Stimulated activated naive B cell treated with anti-CD40 and anti-IgM and Interleukin-4, amounts not matched to agents 10 μg/mL and 1 μg/mL and 100 μg/mL, for 72 hours (primary cell): ENCODE measurements at regions not wholly inside any gene's neighbourhood (a gene's known extent, or its start where the extent isn't known, plus 50 kb on each side); places are given as distances from the start of the nearest gene placed in this dataset.
"Not testable (repeated sequence)": the region's sequence is repeated elsewhere in the genome, so short reads cannot be mapped to it uniquely, and the experiment has no call there.

Experiments
- ATAC-seq, 2 donors: fragments of 150-1000 bp; cut with Tn5 transposase; replicated peaks; 2 replicates each; pipeline ENCODE4 v1.10.0; 2021; ENCODE audit warnings: moderate library complexity in 1 of 2
- DNase-seq: peaks from one replicate; pipeline ENCODE4 v3.0.0; 2021
- H3K27ac Mint-ChIP-seq: one replicate; pipeline ENCODE4 v1.8.0; 2022; ENCODE audit warnings: mild to moderate bottlenecking, mixed read lengths
- H3K27me3 Mint-ChIP-seq, 2 donors: one replicate each; pipeline ENCODE4 v1.8.0; 2022; ENCODE audit warnings: mixed read lengths in 2 of 2
- H3K36me3 Mint-ChIP-seq, 2 donors: one replicate each; pipeline ENCODE4 v1.8.0; 2022; ENCODE audit warnings: mixed read lengths in 2 of 2, mild to moderate bottlenecking in 1 of 2
- H3K4me1 Mint-ChIP-seq, 2 donors: one replicate each; pipeline ENCODE4 v1.8.0; 2022; ENCODE audit warnings: mixed read lengths in 2 of 2, mild to moderate bottlenecking in 1 of 2
- H3K4me3 Mint-ChIP-seq, 2 donors: one replicate each; pipeline ENCODE4 v1.8.0; 2022; ENCODE audit warnings: mild to moderate bottlenecking in 2 of 2, mixed read lengths in 2 of 2, moderate library complexity in 1 of 2
- H3K9me3 Mint-ChIP-seq, 2 donors: one replicate each; pipeline ENCODE4 v1.8.0; 2022; ENCODE audit warnings: mixed read lengths in 2 of 2, mild to moderate bottlenecking in 1 of 2

GRCh38 chr5:60507687-60508086 is 192.3 kb downstream of the DEPDC1B start:
- H3K4me3 Mint-ChIP-seq, result no peak overlapping the region
- DNase-seq, result no peak

GRCh38 chr5:60505373-60506171 is 194.4 kb downstream of the DEPDC1B start:
- H3K27ac Mint-ChIP-seq, result no peak overlapping the region
- no peaks in the 10 kb centered on the region for H3K36me3 Mint-ChIP-seq
- H3K27me3 Mint-ChIP-seq, result no peaks in the 10 kb centered on the region
- peaks cover 18 to 45% of the 10 kb centered on the region in 2 donors for H3K4me1 Mint-ChIP-seq
- ATAC-seq (no peak), DNase-seq (no peak)
- H3K9me3 Mint-ChIP-seq, result no peaks in the 10 kb centered on the region
- no peak overlapping the region for H3K4me3 Mint-ChIP-seq

More at GRCh38 chr5:60507687-60508086, 192.3 kb downstream of the DEPDC1B start:
- Mint-ChIP-seq H3K27me3 (no peaks in the 10 kb centered on the region), H3K27ac (no peak overlapping the region), H3K9me3 (no peaks in the 10 kb centered on the region), H3K36me3 (no peaks in the 10 kb centered on the region), H3K4me1 (peaks cover 21 to 50% of the 10 kb centered on the region in 2 donors)
- ATAC-seq, result no peak

GRCh38 chr5:60504342-60504741 is 195.6 kb downstream of the DEPDC1B start:
- Mint-ChIP-seq H3K4me1 (peaks cover 7 to 33% of the 10 kb centered on the region in 2 donors), H3K4me3 (no peak overlapping the region), H3K27me3 (no peaks in the 10 kb centered on the region), H3K27ac (no peak overlapping the region), H3K9me3 (no peaks in the 10 kb centered on the region), H3K36me3 (no peaks in the 10 kb centered on the region)
- DNase-seq (no peak), ATAC-seq (no peak)

GRCh38 chr5:60503771-60504170 is 196.2 kb downstream of the DEPDC1B start:
- peaks cover 7 to 34% of the 10 kb centered on the region in 2 donors for H3K4me1 Mint-ChIP-seq
- peak; percentile 65 to 83 for ATAC-seq
- DNase-seq, result no peak
- H3K4me3 Mint-ChIP-seq, result no peak overlapping the region
- no peaks in the 10 kb centered on the region for H3K9me3 Mint-ChIP-seq
- H3K27ac Mint-ChIP-seq, result no peak overlapping the region
- no peaks in the 10 kb centered on the region for H3K27me3 Mint-ChIP-seq
- H3K36me3 Mint-ChIP-seq, result no peaks in the 10 kb centered on the region

- ATAC-seq, result peak in 1 of 2 donors; percentile 26
- no peak overlapping the region for H3K27ac Mint-ChIP-seq
- H3K4me1 Mint-ChIP-seq, result peaks cover 27 to 48% of the 10 kb centered on the region in 2 donors
- no peaks in the 10 kb centered on the region for H3K27me3 Mint-ChIP-seq
- no peak overlapping the region for H3K4me3 Mint-ChIP-seq
- no peaks in the 10 kb centered on the region for H3K36me3 Mint-ChIP-seq
- no peak for DNase-seq
- no peaks in the 10 kb centered on the region for H3K9me3 Mint-ChIP-seq
Measured at GRCh38 chr5:60497706-60498500, 202.1 kb downstream of the DEPDC1B start.

GRCh38 chr5:60495644-60496520 is 204.1 kb downstream of the DEPDC1B start:
- Mint-ChIP-seq H3K27me3 (no peaks in the 10 kb centered on the region), H3K27ac (no peak overlapping the region)
- ATAC-seq, result no peak

GRCh38 chr5:60494635-60495034 is 205.3 kb downstream of the DEPDC1B start:
- peak overlapping the region; percentile 15 to 36 for H3K4me3 Mint-ChIP-seq
- H3K27me3 Mint-ChIP-seq, result no peaks in the 10 kb centered on the region
- H3K27ac Mint-ChIP-seq, result no peak overlapping the region
- peaks cover 27 to 49% of the 10 kb centered on the region in 2 donors for H3K4me1 Mint-ChIP-seq
- no peaks in the 10 kb centered on the region for H3K36me3 Mint-ChIP-seq
- DNase-seq (peak; percentile 5), ATAC-seq (peak; percentile 91 to 93)
- H3K9me3 Mint-ChIP-seq, result no peaks in the 10 kb centered on the region

More at GRCh38 chr5:60495644-60496520, 204.1 kb downstream of the DEPDC1B start:
- no peaks in the 10 kb centered on the region for H3K36me3 Mint-ChIP-seq
- no peak for DNase-seq
- H3K9me3 Mint-ChIP-seq, result no peaks in the 10 kb centered on the region
- peaks cover 27 to 49% of the 10 kb centered on the region in 2 donors for H3K4me1 Mint-ChIP-seq
- H3K4me3 Mint-ChIP-seq, result no peak overlapping the region

GRCh38 chr5:60494144-60494543 is 205.8 kb downstream of the DEPDC1B start:
- Mint-ChIP-seq H3K4me1 (peaks cover 27 to 49% of the 10 kb centered on the region in 2 donors), H3K36me3 (no peaks in the 10 kb centered on the region), H3K9me3 (no peaks in the 10 kb centered on the region), H3K4me3 (no peak overlapping the region), H3K27me3 (no peaks in the 10 kb centered on the region), H3K27ac (no peak overlapping the region)
- ATAC-seq (peak in 1 of 2 donors; percentile 8), DNase-seq (no peak)

- Mint-ChIP-seq H3K27ac (no peak overlapping the region), H3K27me3 (no peaks in the 10 kb centered on the region), H3K9me3 (no peaks in the 10 kb centered on the region), H3K4me3 (no peak overlapping the region), H3K36me3 (no peaks in the 10 kb centered on the region), H3K4me1 (peaks cover 27 to 44% of the 10 kb centered on the region in 2 donors)
- ATAC-seq (no peak), DNase-seq (no peak)
Measured at GRCh38 chr5:60493372-60493771, 206.6 kb downstream of the DEPDC1B start.

- H3K27ac Mint-ChIP-seq, result no peak overlapping the region
- DNase-seq (no peak), ATAC-seq (no peak)
- no peaks in the 10 kb centered on the region for H3K27me3 Mint-ChIP-seq
- no peak overlapping the region for H3K4me3 Mint-ChIP-seq
- peaks cover 25 to 40% of the 10 kb centered on the region in 2 donors for H3K4me1 Mint-ChIP-seq
- H3K36me3 Mint-ChIP-seq, result no peaks in the 10 kb centered on the region
- no peaks in the 10 kb centered on the region for H3K9me3 Mint-ChIP-seq
Measured at GRCh38 chr5:60492958-60493357, 207.0 kb downstream of the DEPDC1B start.

GRCh38 chr5:60492358-60492757 is 207.6 kb downstream of the DEPDC1B start:
- H3K36me3 Mint-ChIP-seq, H3K9me3 Mint-ChIP-seq, ATAC-seq, H3K27ac Mint-ChIP-seq, DNase-seq, H3K27me3 Mint-ChIP-seq, H3K4me3 Mint-ChIP-seq: not testable (repeated sequence)
- H3K4me1 Mint-ChIP-seq, result peaks cover 24 to 39% of the 10 kb centered on the region in 2 donors

GRCh38 chr5:60490597-60491166 is 209.3 kb downstream of the DEPDC1B start:
- Mint-ChIP-seq H3K36me3 (no peaks in the 10 kb centered on the region), H3K9me3 (no peaks in the 10 kb centered on the region), H3K27me3 (no peaks in the 10 kb centered on the region), H3K4me1 (peaks cover 20 to 29% of the 10 kb centered on the region in 2 donors), H3K27ac (no peak overlapping the region), H3K4me3 (no peak overlapping the region)
- ATAC-seq (no peak), DNase-seq (no peak)

GRCh38 chr5:60489856-60490255 is 210.1 kb downstream of the DEPDC1B start:
- ATAC-seq (no peak), DNase-seq (no peak)
- Mint-ChIP-seq H3K27ac (no peak overlapping the region), H3K27me3 (no peaks in the 10 kb centered on the region), H3K4me1 (peaks cover 15 to 20% of the 10 kb centered on the region in 2 donors), H3K9me3 (no peaks in the 10 kb centered on the region), H3K36me3 (no peaks in the 10 kb centered on the region), H3K4me3 (no peak overlapping the region)

GRCh38 chr5:60489377-60489776 is 210.6 kb downstream of the DEPDC1B start:
- no peaks in the 10 kb centered on the region for H3K27me3 Mint-ChIP-seq
- ATAC-seq (no peak), DNase-seq (no peak)
- H3K4me1 Mint-ChIP-seq, result peaks cover 10 to 16% of the 10 kb centered on the region in 2 donors
- no peaks in the 10 kb centered on the region for H3K36me3 Mint-ChIP-seq
- H3K9me3 Mint-ChIP-seq, result no peaks in the 10 kb centered on the region
- no peak overlapping the region for H3K4me3 Mint-ChIP-seq
- H3K27ac Mint-ChIP-seq, result no peak overlapping the region
